DMS114 treated with DMSO at 0.1 percent for 48 hours (cell line): ENCODE measurements at regions not wholly inside any gene's neighbourhood (a gene's known extent, or its start where the extent isn't known, plus 50 kb on each side); places are given as distances from the start of the nearest gene placed in this dataset.

Experiments
- DNase-seq: peaks from one replicate; lab custom pipeline; 2025; ENCODE audit not compliant: unreplicated experiment; lab: John Stamatoyannopoulos, UW

- DNase-seq, result no peak
Observed at GRCh38 chrX:39721566-39722279, 376.0 kb downstream of the BCOR start.

DNA sequence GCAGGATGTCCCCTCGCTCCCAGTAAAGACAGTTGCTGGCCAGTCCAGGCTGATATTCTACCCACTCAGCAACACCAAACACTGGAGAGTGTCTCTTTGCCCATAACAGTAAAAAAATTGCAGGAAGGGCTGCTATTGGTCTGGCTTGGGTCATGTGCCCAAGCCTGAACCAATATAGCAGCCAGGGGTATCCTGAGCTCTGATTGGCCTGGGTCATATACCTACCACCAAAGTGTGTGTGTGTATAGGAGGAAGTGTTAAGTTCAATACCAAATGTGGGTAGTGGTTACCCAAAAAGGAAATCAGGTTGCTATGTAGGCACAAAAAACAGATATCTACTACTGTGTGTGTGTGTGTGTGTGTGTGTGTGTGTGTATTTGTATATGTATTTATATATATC, 373.2 kb downstream of the BCOR start:
- no peak for DNase-seq

DNA sequence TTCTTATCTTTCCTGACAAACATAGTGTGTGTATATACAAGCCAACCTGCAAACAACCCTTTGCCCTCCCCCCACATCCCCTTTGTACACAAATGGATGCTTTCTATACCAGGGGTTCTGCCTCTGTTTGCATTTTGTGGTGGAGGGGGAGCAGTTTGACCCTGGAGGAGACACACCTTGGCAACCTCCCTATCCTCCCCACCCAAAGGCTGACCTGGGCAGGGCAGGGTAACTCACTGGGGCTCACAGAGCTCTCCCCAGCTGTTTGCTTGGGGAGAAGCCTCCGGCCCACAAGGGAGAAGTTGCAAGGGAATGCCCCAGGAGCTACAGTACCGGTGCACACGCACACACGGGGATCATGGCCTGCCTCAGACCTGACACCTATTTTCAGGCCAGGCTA, 372.6 kb downstream of the BCOR start:
- DNase-seq, result no peak

- DNase-seq, result no peak
Observed at GRCh38 chrX:39725928-39726619, 371.7 kb downstream of the BCOR start.

DNA sequence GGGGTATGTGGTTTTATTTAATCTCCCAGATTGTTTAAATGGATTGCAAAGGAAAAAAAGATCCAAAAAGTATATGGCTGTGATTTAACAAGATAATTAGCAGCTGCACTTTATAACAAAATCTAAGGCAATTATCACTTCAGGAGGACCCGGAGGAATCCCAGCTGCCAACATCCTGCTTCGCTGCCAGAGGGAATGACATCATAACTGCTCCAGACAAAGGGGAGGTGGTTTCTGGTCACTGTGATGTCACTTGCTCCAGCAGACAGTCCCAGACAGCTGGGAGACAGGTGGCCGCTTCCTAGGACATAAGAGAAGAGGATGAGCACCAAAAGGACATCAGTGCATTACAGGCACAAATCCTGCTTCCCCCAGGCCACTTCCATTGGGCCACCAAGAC, 371.0 kb downstream of the BCOR start:
- DNase-seq, result no peak

DNA sequence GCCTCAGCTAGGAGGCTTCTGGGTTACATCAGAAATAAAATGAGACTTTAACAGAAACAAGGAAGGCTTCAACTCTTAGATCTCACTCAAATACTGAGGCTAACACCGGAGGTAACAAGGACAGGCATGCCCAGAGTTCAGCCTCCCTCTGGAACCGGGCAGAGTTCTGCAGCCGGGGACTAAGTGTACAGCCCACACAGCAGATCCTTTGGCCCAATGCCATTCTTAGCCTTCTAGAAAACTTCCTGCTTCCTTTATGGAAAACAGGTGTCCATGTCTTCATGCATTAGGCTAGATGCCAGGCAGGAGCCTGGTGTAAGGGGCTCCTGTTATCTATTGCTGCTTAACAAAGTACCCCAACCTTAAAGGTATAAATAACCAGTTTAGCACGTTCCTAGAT, 369.7 kb downstream of the BCOR start:
- DNase-seq, result no peak

DNA sequence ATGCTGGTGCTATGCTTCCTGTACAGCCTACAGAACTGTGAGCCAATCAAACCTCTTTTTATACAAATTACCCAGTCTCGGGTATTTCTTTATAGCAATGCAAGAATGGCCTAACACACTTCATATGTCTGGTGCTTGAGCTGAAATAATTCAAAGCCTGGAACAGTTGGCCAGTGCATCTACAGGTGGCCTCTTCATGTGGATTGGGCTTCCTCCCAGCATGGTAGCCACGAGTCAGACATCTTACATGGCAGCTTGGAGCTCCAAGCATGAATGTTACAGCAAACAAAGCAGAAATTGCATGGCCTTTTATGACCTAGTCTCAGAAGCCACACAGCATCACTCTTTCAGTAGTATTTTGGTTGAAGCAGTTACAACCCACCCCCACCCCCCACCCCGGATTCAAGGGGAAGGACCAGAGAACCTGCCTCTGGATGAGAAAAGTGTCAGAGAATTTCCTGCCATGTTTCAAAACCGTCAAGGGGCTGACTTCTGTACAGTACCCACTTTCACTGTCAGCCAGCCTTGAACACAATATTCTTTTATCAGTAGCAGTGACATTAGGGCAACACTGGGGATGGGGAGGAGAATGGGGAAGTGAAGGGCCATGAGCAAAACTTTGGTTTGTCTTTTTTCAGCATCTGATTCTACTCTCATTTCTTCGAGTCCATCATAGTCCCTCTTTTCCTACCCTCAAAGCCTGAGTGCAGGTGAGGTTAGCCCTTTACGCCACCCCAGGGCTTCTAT, 368.7 kb downstream of the BCOR start:
- no peak for DNase-seq

GRCh38 chrX:39729981-39730661, 367.6 kb downstream of the BCOR start:
- DNase-seq, result no peak

DNA sequence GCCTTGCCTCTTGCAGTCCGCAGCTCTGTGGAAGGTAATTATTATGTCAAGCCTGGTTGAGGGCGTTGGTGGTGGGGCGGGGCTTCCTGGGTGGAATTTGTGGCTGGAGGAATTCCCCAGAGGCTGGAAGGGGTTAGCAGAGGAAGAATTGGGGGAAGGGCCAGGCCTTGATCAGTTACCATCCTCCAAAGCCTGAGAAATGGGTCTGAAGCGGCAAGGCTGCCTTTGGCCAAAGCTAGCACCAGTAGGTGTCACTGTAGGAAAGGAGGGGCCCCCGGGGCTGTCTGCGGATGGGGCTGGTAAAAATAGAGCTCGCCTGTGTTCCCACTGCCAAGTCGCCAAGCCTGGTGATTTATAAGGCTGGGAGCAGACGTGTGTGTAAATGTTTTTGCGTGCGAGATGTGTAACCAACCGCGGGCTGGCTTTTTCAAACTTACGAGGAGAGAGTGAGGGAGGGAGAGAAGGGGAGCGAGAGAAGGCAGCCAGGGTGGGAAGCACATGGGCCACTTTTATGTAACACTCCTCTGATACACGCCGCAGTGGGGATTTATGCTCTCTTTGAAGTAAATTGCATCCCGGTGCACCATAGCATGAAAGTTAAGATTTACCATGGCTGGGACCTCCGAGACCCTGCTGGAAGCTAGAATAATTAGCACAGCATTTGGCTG, 367.0 kb downstream of the BCOR start:
- no peak for DNase-seq

- DNase-seq, result no peak
Observed at GRCh38 chrX:39731330-39731667, 366.5 kb downstream of the BCOR start.

DNA sequence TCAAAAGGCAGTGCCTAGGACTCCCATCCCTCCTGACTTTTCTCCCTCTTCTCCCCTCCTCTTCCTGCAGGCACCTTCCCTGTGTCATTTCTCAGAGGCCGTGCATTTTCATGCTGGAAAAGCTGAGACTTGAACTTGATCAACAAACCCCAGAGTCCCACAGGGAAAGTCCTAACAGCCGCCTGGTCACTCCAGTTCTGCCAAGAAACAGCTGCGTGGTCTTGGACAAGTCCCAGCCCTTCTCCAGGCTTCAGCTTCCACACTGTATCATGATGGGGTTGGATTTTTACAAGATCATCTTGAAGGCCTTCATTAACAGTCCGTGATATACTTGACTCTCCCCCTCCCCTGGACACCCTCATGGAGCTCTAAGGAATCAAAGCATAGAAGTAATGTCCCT, 366.0 kb downstream of the BCOR start:
- no peak for DNase-seq

- no peak for DNase-seq
Observed at GRCh38 chrX:39733745-39734144, 364.0 kb downstream of the BCOR start.

GRCh38 chrX:39734174-39734776, 363.5 kb downstream of the BCOR start:
- no peak for DNase-seq

DNA sequence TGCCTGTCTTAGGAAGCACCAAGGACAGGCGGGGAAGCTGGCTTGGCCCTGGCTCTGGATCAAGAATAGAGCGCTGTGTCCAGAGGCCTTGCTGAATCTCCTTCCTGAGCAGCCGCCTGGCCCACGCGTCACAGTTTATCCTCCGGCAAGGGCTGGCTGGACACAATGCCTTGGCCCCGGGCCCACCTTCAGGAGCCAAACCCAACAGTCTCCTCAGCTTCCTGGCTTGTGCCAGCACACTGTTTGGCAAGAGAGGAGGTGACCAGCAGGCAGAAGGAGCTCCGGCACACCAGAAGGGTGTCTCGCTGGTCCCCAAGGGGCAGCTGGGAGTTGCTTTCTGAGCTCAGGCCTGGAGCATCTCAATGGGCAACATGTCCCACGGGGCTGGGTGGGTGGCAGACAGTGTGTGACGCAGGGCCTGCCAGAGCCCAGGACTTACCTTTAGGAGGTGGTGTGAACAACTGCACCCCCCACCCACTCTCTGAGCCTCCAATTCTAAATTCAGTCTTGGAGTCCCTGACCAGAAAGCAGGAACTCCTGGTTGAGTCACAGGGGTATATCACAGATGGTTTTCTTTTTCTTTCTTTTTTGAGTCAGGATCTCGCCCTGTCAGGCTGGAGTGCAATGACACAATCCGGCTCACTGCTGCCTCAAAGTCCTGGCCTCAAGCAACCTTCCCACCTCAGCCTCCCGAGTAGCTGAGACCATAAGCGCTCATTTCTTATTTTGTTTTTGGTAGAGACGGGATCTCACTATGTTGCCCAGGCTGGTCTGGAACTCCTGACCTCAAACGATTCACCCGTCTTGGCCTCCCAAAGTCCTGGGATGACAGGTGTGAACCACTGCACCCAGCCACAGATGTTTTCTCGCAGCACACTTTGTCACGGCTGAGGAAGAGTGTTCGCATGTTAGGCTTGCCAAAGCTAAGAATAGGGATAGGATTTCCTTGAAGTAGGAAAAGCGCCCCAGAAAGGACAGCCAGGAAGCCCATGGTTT, 361.2 kb downstream of the BCOR start:
- no peak for DNase-seq

DNA sequence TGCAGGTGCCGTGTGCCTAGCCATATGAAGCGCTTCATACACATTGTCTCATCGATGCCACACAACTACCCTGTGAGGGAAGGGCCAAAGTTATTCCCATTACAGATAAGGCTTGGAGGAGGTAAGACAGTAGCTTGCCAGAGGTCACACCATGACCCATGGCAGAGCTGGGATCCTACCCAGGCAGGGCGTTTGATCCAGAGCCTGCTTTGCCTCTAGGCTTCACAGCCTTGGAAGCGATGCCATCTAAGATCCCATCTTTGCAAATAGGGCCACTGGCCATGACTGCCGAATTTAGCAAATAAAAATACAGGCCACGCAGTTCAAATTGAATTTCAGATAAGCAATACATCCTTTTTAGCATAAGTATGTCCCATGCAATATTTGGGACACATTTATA, 358.2 kb downstream of the BCOR start:
- DNase-seq, result no peak

DNA sequence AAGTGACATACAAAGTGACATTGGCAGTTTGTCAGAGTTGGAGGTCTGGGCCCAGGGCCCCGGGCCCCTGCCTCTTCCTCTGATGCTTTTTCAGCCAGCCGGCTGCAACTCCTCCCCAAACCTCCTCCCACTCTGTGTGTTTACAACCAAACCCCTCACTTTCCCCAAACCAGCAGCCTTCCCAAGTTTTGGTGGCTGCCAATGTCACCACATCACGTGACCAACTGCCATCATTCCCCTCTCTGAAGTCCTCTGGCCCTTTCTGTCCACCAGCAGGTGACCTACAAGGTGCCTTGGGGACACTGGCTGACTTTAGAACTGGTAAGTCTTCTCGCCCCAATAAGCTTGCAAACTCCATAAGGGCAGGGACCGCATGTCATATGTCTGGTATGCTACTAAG, 357.7 kb downstream of the BCOR start:
- DNase-seq, result no peak

DNA sequence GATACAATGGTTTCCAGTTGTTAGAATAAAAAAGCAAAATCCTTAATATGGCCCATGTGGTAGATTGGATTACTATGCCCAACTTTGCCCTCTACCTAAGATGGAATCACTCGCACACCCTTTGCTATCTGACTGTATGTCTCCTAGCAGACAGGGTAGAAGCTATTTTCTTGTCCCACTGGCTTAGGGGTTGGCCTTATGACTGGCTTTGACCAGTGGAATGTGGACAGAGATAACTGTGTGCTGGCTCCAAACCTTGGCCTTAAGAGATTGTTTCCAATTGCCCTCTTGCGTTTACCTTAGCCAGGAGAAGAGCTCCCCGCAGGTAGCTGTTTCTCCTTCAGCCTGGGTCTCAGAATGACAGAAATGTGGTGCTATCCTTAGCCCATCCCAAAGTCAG, 355.9 kb downstream of the BCOR start:
- DNase-seq, result no peak

- no peak for DNase-seq
Observed at GRCh38 chrX:39745818-39746217, 351.9 kb downstream of the BCOR start.

GRCh38 chrX:39749135-39749534, 348.6 kb downstream of the BCOR start:
- no peak for DNase-seq

GRCh38 chrX:39749728-39750127, 348.0 kb downstream of the BCOR start:
- no peak for DNase-seq
